ENCODE measurements at regions not wholly inside any gene's neighbourhood (a gene's known extent, or its start where the extent isn't known, plus 50 kb on each side); places are given as distances from the start of the nearest gene placed in this dataset.

- H3K27ac ChIP-seq (ENCODE audit: low read length), result no peak overlapping the region
- Mint-ChIP-seq H3K4me3 (no peak overlapping the region), H3K9me3 (no peaks in the 10 kb centered on the region), H3K36me3 (no peaks in the 10 kb centered on the region), H3K4me1 (peaks cover 0 to 2% (median 0%) of the 10 kb centered on the region in 3 donors), H3K27me3 (no peaks in the 10 kb centered on the region), H3K27ac (no peak overlapping the region)
- no peak overlapping the region for H3K4me3 ChIP-seq (ENCODE audit: control insufficient read depth in 1 of 2, extremely low read depth in 1 of 2, low read length in 1 of 2)
- CTCF ChIA-PET, result no interaction called here
- no peaks in the 10 kb centered on the region for H3K27me3 ChIP-seq (replicated peaks in 1 of 2; ENCODE audit: control insufficient read depth in 2 of 2, extremely low read depth in 1 of 2, insufficient read depth in 2 of 2, low read length in 1 of 2)
- DNase-seq, result no peak
- no peaks in the 10 kb centered on the region for H3K9me3 ChIP-seq
- no peaks in the 10 kb centered on the region for H3K4me1 ChIP-seq (ENCODE audit: control insufficient read depth in 1 of 2, extremely low read depth in 1 of 2, insufficient read depth in 2 of 2, low read length in 2 of 2)
- no peak for ATAC-seq (replicated peaks in 1 of 4)
- WGBS (ENCODE audit: insufficient coverage), result no CpG with 5 or more reads among the region's 4 CpGs
- H3K36me3 ChIP-seq (ENCODE audit: control insufficient read depth in 2 of 2, extremely low read depth in 1 of 2, insufficient read depth in 1 of 2, low read length in 1 of 2), result no peaks in the 10 kb centered on the region
- POLR2A ChIA-PET, result no interaction called here
Observed at GRCh38 chr4:95603393-95603792, 54.6 kb upstream of the UNC5C start.

- H3K4me3 ChIP-seq (ENCODE audit: control insufficient read depth in 1 of 2, extremely low read depth in 1 of 2, low read length in 1 of 2), result no peak overlapping the region
- no peak for DNase-seq
- no CpG with 5 or more reads among the region's 3 CpGs for WGBS (ENCODE audit: insufficient coverage)
- ATAC-seq (replicated peaks in 1 of 4), result no peak
- H3K4me1 Mint-ChIP-seq, result peaks cover 0 to 2% (median 0%) of the 10 kb centered on the region in 3 donors
- no peaks in the 10 kb centered on the region for H3K36me3 Mint-ChIP-seq
- H3K27ac ChIP-seq (ENCODE audit: low read length), result no peak overlapping the region
- no peaks in the 10 kb centered on the region for H3K9me3 Mint-ChIP-seq
- no peaks in the 10 kb centered on the region for H3K4me1 ChIP-seq (ENCODE audit: control insufficient read depth in 1 of 2, extremely low read depth in 1 of 2, insufficient read depth in 2 of 2, low read length in 2 of 2)
- no peaks in the 10 kb centered on the region for H3K9me3 ChIP-seq
- no peaks in the 10 kb centered on the region for H3K27me3 Mint-ChIP-seq
- no peak overlapping the region for H3K27ac Mint-ChIP-seq
- H3K27me3 ChIP-seq (replicated peaks in 1 of 2; ENCODE audit: control insufficient read depth in 2 of 2, extremely low read depth in 1 of 2, insufficient read depth in 2 of 2, low read length in 1 of 2), result no peaks in the 10 kb centered on the region
- no peaks in the 10 kb centered on the region for H3K36me3 ChIP-seq (ENCODE audit: control insufficient read depth in 2 of 2, extremely low read depth in 1 of 2, insufficient read depth in 1 of 2, low read length in 1 of 2)
- H3K4me3 Mint-ChIP-seq, result no peak overlapping the region
- POLR2A ChIA-PET, result no interaction called here
- CTCF ChIA-PET, result no interaction called here
Observed at GRCh38 chr4:95602872-95603271, 54.1 kb upstream of the UNC5C start.

GRCh38 chr4:95601356-95601755, 52.6 kb upstream of the UNC5C start:
- Mint-ChIP-seq H3K4me1 (peaks cover 0 to 2% (median 0%) of the 10 kb centered on the region in 3 donors), H3K9me3 (no peaks in the 10 kb centered on the region), H3K27me3 (no peaks in the 10 kb centered on the region), H3K27ac (no peak overlapping the region), H3K4me3 (no peak overlapping the region), H3K36me3 (no peaks in the 10 kb centered on the region)
- POLR2A ChIA-PET, result no interaction called here
- Histone ChIP-seq H3K4me3 (ENCODE audit: control insufficient read depth in 1 of 2, extremely low read depth in 1 of 2, low read length in 1 of 2) (no peak overlapping the region), H3K9me3 (no peaks in the 10 kb centered on the region), H3K27ac (ENCODE audit: low read length) (no peak overlapping the region), H3K36me3 (ENCODE audit: control insufficient read depth in 2 of 2, extremely low read depth in 1 of 2, insufficient read depth in 1 of 2, low read length in 1 of 2) (no peaks in the 10 kb centered on the region), H3K27me3 (replicated peaks in 1 of 2; ENCODE audit: control insufficient read depth in 2 of 2, extremely low read depth in 1 of 2, insufficient read depth in 2 of 2, low read length in 1 of 2) (no peaks in the 10 kb centered on the region), H3K4me1 (ENCODE audit: control insufficient read depth in 1 of 2, extremely low read depth in 1 of 2, insufficient read depth in 2 of 2, low read length in 2 of 2) (no peaks in the 10 kb centered on the region)
- ATAC-seq (replicated peaks in 1 of 4), result no peak
- CTCF ChIA-PET, result no interaction called here
- WGBS (ENCODE audit: insufficient coverage), result no CpG with 5 or more reads among the region's 4 CpGs
- no peak for DNase-seq

- POLR2A ChIA-PET, result no interaction called here
- Mint-ChIP-seq H3K4me1 (peaks cover 0 to 2% (median 0%) of the 10 kb centered on the region in 3 donors), H3K36me3 (no peaks in the 10 kb centered on the region), H3K27me3 (no peaks in the 10 kb centered on the region), H3K4me3 (no peak overlapping the region), H3K9me3 (no peaks in the 10 kb centered on the region), H3K27ac (no peak overlapping the region)
- H3K4me1 ChIP-seq (ENCODE audit: control insufficient read depth in 1 of 2, extremely low read depth in 1 of 2, insufficient read depth in 2 of 2, low read length in 2 of 2), result no peaks in the 10 kb centered on the region
- no peaks in the 10 kb centered on the region for H3K9me3 ChIP-seq
- no peaks in the 10 kb centered on the region for H3K36me3 ChIP-seq (ENCODE audit: control insufficient read depth in 2 of 2, extremely low read depth in 1 of 2, insufficient read depth in 1 of 2, low read length in 1 of 2)
- ATAC-seq (replicated peaks in 1 of 4), result no peak
- no peak overlapping the region for H3K27ac ChIP-seq (ENCODE audit: low read length)
- no peak overlapping the region for H3K4me3 ChIP-seq (ENCODE audit: control insufficient read depth in 1 of 2, extremely low read depth in 1 of 2, low read length in 1 of 2)
- no peaks in the 10 kb centered on the region for H3K27me3 ChIP-seq (replicated peaks in 1 of 2; ENCODE audit: control insufficient read depth in 2 of 2, extremely low read depth in 1 of 2, insufficient read depth in 2 of 2, low read length in 1 of 2)
- no peak for DNase-seq
- WGBS (ENCODE audit: insufficient coverage), result no CpG with 5 or more reads among the region's 7 CpGs
- CTCF ChIA-PET, result no interaction called here
Observed at GRCh38 chr4:95599777-95600400, 51.1 kb upstream of the UNC5C start.
